Astrocyte (in vitro differentiated cells and primary cell): ENCODE measurements at regions not wholly inside any gene's neighbourhood (a gene's known extent, or its start where the extent isn't known, plus 50 kb on each side); places are given as distances from the start of the nearest gene placed in this dataset.

Source experiments
- DNase-seq: peaks from one replicate; pipeline ENCODE4 v3.0.0-alpha.2; 2010; ENCODE audit warnings: low read depth
- FAIRE-seq: peaks from 2 replicates; lab custom pipeline; 2011; peaks lifted over from hg19 to GRCh38; lab: Jason Lieb, UNC
- H2AFZ ChIP-seq: 2 replicates; pipeline ENCODE4 v1.6.0; 2012; ENCODE audit warnings: low read depth, low read length, inconsistent platforms
- H3K27ac ChIP-seq: 2 replicates; pipeline ENCODE4 v1.5.1; 2011; ENCODE audit warnings: low read depth, low read length, inconsistent platforms
- H3K27me3 ChIP-seq: 2 replicates; pipeline ENCODE4 v1.6.0; 2011; ENCODE audit warnings: low read length, inconsistent platforms; ENCODE audit not compliant: insufficient read depth
- H3K36me3 ChIP-seq: 2 replicates; pipeline ENCODE4 v1.5.1; 2011; ENCODE audit warnings: low read length, inconsistent platforms; ENCODE audit not compliant: insufficient read depth
- H3K4me1 ChIP-seq: 2 replicates; pipeline ENCODE4 v1.5.1; 2011; ENCODE audit warnings: low read length, inconsistent platforms; ENCODE audit not compliant: insufficient read depth
- H3K4me2 ChIP-seq: 2 replicates; pipeline ENCODE4 v1.6.0; 2012; ENCODE audit warnings: low read length, inconsistent platforms
- H3K4me3 ChIP-seq: 2 replicates; pipeline ENCODE4 v1.5.1; 2011; ENCODE audit warnings: low read depth, mild to moderate bottlenecking, low read length, inconsistent platforms; ENCODE audit not compliant: insufficient read depth
- H3K79me2 ChIP-seq: 2 replicates; pipeline ENCODE4 v1.6.0; 2012; ENCODE audit warnings: mild to moderate bottlenecking, low read length, inconsistent platforms; ENCODE audit not compliant: insufficient read depth
- H3K9ac ChIP-seq: 2 replicates; pipeline ENCODE4 v1.6.0; 2012; ENCODE audit warnings: mild to moderate bottlenecking, low read length, inconsistent platforms
- H3K9me3 ChIP-seq: 2 replicates; pipeline ENCODE4 v1.5.1; 2012; ENCODE audit warnings: low read depth, mild to moderate bottlenecking, low read length, inconsistent platforms; ENCODE audit not compliant: insufficient read depth
- H4K20me1 ChIP-seq: 2 replicates; pipeline ENCODE4 v1.6.0; 2012; ENCODE audit warnings: low read length, inconsistent platforms; ENCODE audit not compliant: insufficient read depth
- H3K27ac Mint-ChIP-seq: one replicate; pipeline ENCODE4 v1.8.0; 2021; ENCODE audit warnings: mild to moderate bottlenecking, mixed read lengths; ENCODE audit not compliant: unreplicated experiment
- H3K27me3 Mint-ChIP-seq: one replicate; pipeline ENCODE4 v1.8.0; 2021; ENCODE audit warnings: low read depth, mixed read lengths; ENCODE audit not compliant: unreplicated experiment
- H3K36me3 Mint-ChIP-seq: one replicate; pipeline ENCODE4 v1.8.0; 2021; ENCODE audit warnings: low read depth, mixed read lengths; ENCODE audit not compliant: unreplicated experiment
- H3K4me1 Mint-ChIP-seq: one replicate; pipeline ENCODE4 v1.8.0; 2021; ENCODE audit warnings: low read depth, mixed read lengths; ENCODE audit not compliant: unreplicated experiment
- H3K4me3 Mint-ChIP-seq: one replicate; pipeline ENCODE4 v1.8.0; 2021; ENCODE audit warnings: mild to moderate bottlenecking, moderate library complexity, mixed read lengths; ENCODE audit not compliant: unreplicated experiment
- H3K9me3 Mint-ChIP-seq: one replicate; pipeline ENCODE4 v1.8.0; 2021; ENCODE audit warnings: mild to moderate bottlenecking, mixed read lengths; ENCODE audit not compliant: unreplicated experiment
- EZH2 ChIP-seq: IDR thresholded peaks from 2 replicates; pipeline ENCODE4 v1.6.1; 2012; ENCODE audit warnings: mild to moderate bottlenecking, low read length, inconsistent platforms; ENCODE audit not compliant: insufficient read depth
- TF ChIP-seq, protein P1 (sequence below): IDR thresholded peaks from 2 replicates; pipeline ENCODE4 v1.5.1; 2011; ENCODE audit warnings: low read depth, mild to moderate bottlenecking, inconsistent platforms, low read length, moderate library complexity; ENCODE audit not compliant: insufficient read depth

- Mint-ChIP-seq H3K27me3 (no peaks in the 10 kb centered on the region), H3K4me3 (no peak overlapping the region), H3K4me1 (no peaks in the 10 kb centered on the region), H3K27ac (no peak overlapping the region), H3K36me3 (no peaks in the 10 kb centered on the region), H3K9me3 (no peaks in the 10 kb centered on the region)
- Histone ChIP-seq H4K20me1 (no peaks in the 10 kb centered on the region), H3K9me3 (no peaks in the 10 kb centered on the region), H3K4me3 (no peak overlapping the region), H3K79me2 (no peaks in the 10 kb centered on the region), H3K4me1 (no peaks in the 10 kb centered on the region), H3K27ac (no peak overlapping the region), H3K4me2 (no peak overlapping the region), H2AFZ (no peak overlapping the region), H3K9ac (no peak overlapping the region), H3K27me3 (no peaks in the 10 kb centered on the region), H3K36me3 (no peaks in the 10 kb centered on the region)
- TF ChIP-seq, protein P1, sequence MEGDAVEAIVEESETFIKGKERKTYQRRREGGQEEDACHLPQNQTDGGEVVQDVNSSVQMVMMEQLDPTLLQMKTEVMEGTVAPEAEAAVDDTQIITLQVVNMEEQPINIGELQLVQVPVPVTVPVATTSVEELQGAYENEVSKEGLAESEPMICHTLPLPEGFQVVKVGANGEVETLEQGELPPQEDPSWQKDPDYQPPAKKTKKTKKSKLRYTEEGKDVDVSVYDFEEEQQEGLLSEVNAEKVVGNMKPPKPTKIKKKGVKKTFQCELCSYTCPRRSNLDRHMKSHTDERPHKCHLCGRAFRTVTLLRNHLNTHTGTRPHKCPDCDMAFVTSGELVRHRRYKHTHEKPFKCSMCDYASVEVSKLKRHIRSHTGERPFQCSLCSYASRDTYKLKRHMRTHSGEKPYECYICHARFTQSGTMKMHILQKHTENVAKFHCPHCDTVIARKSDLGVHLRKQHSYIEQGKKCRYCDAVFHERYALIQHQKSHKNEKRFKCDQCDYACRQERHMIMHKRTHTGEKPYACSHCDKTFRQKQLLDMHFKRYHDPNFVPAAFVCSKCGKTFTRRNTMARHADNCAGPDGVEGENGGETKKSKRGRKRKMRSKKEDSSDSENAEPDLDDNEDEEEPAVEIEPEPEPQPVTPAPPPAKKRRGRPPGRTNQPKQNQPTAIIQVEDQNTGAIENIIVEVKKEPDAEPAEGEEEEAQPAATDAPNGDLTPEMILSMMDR, result no peak
- no peak for TF ChIP-seq EZH2
- no peak for DNase-seq
- no peak for FAIRE-seq
These were observed 537.8 kb upstream of the FTMT start for GRCh38 chr5:121313886-121314285.

DNA sequence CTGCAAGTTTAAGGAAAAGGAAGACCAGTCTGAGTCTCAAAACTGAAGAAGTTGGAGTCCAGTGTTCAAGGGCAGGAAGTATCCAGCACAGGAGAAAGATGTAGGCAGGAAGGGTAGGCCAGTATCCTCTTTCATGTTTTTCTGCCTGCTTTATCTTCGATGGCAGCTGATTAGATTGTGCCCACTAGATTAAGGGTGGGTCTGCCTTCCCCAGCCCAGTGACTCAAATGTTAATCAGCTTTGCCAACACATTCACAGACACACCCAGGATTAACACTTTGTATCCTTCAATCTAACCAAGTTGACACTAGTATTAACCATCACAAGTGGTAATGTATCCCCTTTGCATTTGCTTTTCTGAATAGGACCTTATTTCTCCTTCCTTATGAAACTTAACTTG lies 535.9 kb upstream of the FTMT start:
- H3K79me2 ChIP-seq, result no peaks in the 10 kb centered on the region
- no peaks in the 10 kb centered on the region for H3K27me3 ChIP-seq
- H3K4me3 Mint-ChIP-seq, result no peak overlapping the region
- H3K4me3 ChIP-seq, result no peak overlapping the region
- no peaks in the 10 kb centered on the region for H3K9me3 Mint-ChIP-seq
- no peak overlapping the region for H3K27ac ChIP-seq
- H3K36me3 ChIP-seq, result no peaks in the 10 kb centered on the region
- DNase-seq (no peak), FAIRE-seq (no peak)
- no peaks in the 10 kb centered on the region for H3K4me1 Mint-ChIP-seq
- H4K20me1 ChIP-seq, result no peaks in the 10 kb centered on the region
- no peak overlapping the region for H3K9ac ChIP-seq
- H3K27me3 Mint-ChIP-seq, result no peaks in the 10 kb centered on the region
- no peak overlapping the region for H3K4me2 ChIP-seq
- no peak overlapping the region for H3K27ac Mint-ChIP-seq
- no peak overlapping the region for H2AFZ ChIP-seq
- no peaks in the 10 kb centered on the region for H3K4me1 ChIP-seq
- TF ChIP-seq, protein P1, result no peak
- TF ChIP-seq EZH2, result no peak
- H3K36me3 Mint-ChIP-seq, result no peaks in the 10 kb centered on the region
- H3K9me3 ChIP-seq, result no peaks in the 10 kb centered on the region

GRCh38 chr5:121319292-121319691 lies 532.4 kb upstream of the FTMT start:
- no peak overlapping the region for H3K27ac Mint-ChIP-seq
- no peak overlapping the region for H2AFZ ChIP-seq
- H4K20me1 ChIP-seq, result no peaks in the 10 kb centered on the region
- H3K9me3 Mint-ChIP-seq, result no peaks in the 10 kb centered on the region
- H3K36me3 ChIP-seq, result no peaks in the 10 kb centered on the region
- H3K4me2 ChIP-seq, result no peak overlapping the region
- FAIRE-seq (no peak), DNase-seq (no peak)
- H3K27me3 Mint-ChIP-seq, result no peaks in the 10 kb centered on the region
- no peak overlapping the region for H3K27ac ChIP-seq
- H3K4me3 ChIP-seq, result no peak overlapping the region
- TF ChIP-seq EZH2, result no peak
- TF ChIP-seq, protein P1, result no peak
- H3K4me1 ChIP-seq, result no peaks in the 10 kb centered on the region
- H3K4me1 Mint-ChIP-seq, result no peaks in the 10 kb centered on the region
- H3K27me3 ChIP-seq, result no peaks in the 10 kb centered on the region
- H3K79me2 ChIP-seq, result no peaks in the 10 kb centered on the region
- H3K36me3 Mint-ChIP-seq, result no peaks in the 10 kb centered on the region
- H3K9ac ChIP-seq, result no peak overlapping the region
- no peak overlapping the region for H3K4me3 Mint-ChIP-seq
- H3K9me3 ChIP-seq, result no peaks in the 10 kb centered on the region
